H54 (cell line): ENCODE measurements at regions not wholly inside any gene's neighbourhood (a gene's known extent, or its start where the extent isn't known, plus 50 kb on each side); places are given as distances from the start of the nearest gene placed in this dataset.

ENCODE experiments used
- DNase-seq: peaks from one replicate; pipeline ENCODE4 v3.0.0; 2011; ENCODE audit warnings: low spot score, mixed read lengths; ENCODE audit not compliant: insufficient read length
- FAIRE-seq: peaks from 3 replicates; lab custom pipeline; 2011; peaks lifted over from hg19 to GRCh38; lab: Jason Lieb, UNC
- POLR2A ChIP-seq: IDR thresholded peaks from 2 replicates; pipeline ENCODE4 v1.6.1; 2011; ENCODE audit warnings: low read depth, mild to moderate bottlenecking, low read length

- no peak for FAIRE-seq
- TF ChIP-seq POLR2A, result no peak
- DNase-seq, result no peak
Measured at GRCh38 chr6:145345094-145345493, 390.2 kb downstream of the EPM2A start.

- TF ChIP-seq POLR2A, result no peak
- DNase-seq (no peak), FAIRE-seq (no peak)
Measured at GRCh38 chr6:145347216-145347615, 388.1 kb downstream of the EPM2A start.

GRCh38 chr6:145349950-145350510 is 385.3 kb downstream of the EPM2A start:
- FAIRE-seq, result no peak
- no peak for DNase-seq
- TF ChIP-seq POLR2A, result no peak

GRCh38 chr6:145350928-145351327 is 384.4 kb downstream of the EPM2A start:
- no peak for DNase-seq
- TF ChIP-seq POLR2A, result no peak
- no peak for FAIRE-seq

GRCh38 chr6:145352382-145353080 is 382.8 kb downstream of the EPM2A start:
- no peak for DNase-seq
- no peak for FAIRE-seq
- TF ChIP-seq POLR2A, result no peak

- FAIRE-seq (no peak), DNase-seq (no peak)
- no peak for TF ChIP-seq POLR2A
Measured at GRCh38 chr6:145360865-145361264, 374.5 kb downstream of the EPM2A start.

GRCh38 chr6:145367149-145367548 is 368.2 kb downstream of the EPM2A start:
- FAIRE-seq (no peak), DNase-seq (no peak)
- TF ChIP-seq POLR2A, result no peak

- DNase-seq (no peak), FAIRE-seq (no peak)
- no peak for TF ChIP-seq POLR2A
Measured at GRCh38 chr6:145368075-145368474, 367.2 kb downstream of the EPM2A start.

- DNase-seq (no peak), FAIRE-seq (no peak)
- TF ChIP-seq POLR2A, result no peak
Measured at GRCh38 chr6:145370559-145370958, 364.8 kb downstream of the EPM2A start.

GRCh38 chr6:145372671-145373151 is 362.6 kb downstream of the EPM2A start:
- DNase-seq (no peak), FAIRE-seq (peak; percentile 72)
- no peak for TF ChIP-seq POLR2A

- no peak for DNase-seq
- no peak for TF ChIP-seq POLR2A
- FAIRE-seq, result no peak
Measured at GRCh38 chr6:145373826-145374225, 361.5 kb downstream of the EPM2A start.

GRCh38 chr6:145374570-145374969 is 360.8 kb downstream of the EPM2A start:
- FAIRE-seq (no peak), DNase-seq (no peak)
- no peak for TF ChIP-seq POLR2A

GRCh38 chr6:145375502-145375901 is 359.8 kb downstream of the EPM2A start:
- no peak for FAIRE-seq
- no peak for TF ChIP-seq POLR2A
- no peak for DNase-seq

GRCh38 chr6:145380186-145380585 is 355.1 kb downstream of the EPM2A start:
- no peak for FAIRE-seq
- no peak for DNase-seq
- no peak for TF ChIP-seq POLR2A

- DNase-seq (no peak), FAIRE-seq (no peak)
- TF ChIP-seq POLR2A, result no peak
Measured at GRCh38 chr6:145381941-145382340, 353.4 kb downstream of the EPM2A start.
